GM12872 (cell line): ENCODE measurements at regions not wholly inside any gene's neighbourhood (a gene's known extent, or its start where the extent isn't known, plus 50 kb on each side); places are given as distances from the start of the nearest gene placed in this dataset.

ENCODE experiments used
- TF ChIP-seq, protein P1 (sequence below): IDR thresholded peaks from 3 replicates; pipeline ENCODE4 v1.5.1; 2011; ENCODE audit warnings: low read depth, mild to moderate bottlenecking, low read length, moderate library complexity; ENCODE audit not compliant: insufficient read depth

DNA sequence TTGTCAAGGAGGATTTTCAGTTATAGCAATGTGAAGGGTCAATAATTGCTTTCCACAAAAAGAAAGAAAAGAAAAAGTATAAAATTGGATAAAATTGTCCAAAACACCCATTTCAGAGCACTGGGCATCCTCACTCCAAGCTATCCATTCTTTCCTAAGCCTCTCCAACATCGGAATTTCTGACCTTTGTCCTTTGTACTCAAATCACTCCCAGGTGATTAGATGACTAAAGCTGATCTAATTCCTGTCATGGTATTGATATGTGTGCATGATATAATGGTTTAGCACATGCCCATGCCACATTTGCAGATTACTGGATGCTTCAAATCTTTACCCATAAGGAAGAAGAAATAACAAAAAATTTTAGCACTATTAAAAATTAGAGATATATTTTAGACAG is 152.3 kb downstream of the CENPC start:
- TF ChIP-seq, protein P1, sequence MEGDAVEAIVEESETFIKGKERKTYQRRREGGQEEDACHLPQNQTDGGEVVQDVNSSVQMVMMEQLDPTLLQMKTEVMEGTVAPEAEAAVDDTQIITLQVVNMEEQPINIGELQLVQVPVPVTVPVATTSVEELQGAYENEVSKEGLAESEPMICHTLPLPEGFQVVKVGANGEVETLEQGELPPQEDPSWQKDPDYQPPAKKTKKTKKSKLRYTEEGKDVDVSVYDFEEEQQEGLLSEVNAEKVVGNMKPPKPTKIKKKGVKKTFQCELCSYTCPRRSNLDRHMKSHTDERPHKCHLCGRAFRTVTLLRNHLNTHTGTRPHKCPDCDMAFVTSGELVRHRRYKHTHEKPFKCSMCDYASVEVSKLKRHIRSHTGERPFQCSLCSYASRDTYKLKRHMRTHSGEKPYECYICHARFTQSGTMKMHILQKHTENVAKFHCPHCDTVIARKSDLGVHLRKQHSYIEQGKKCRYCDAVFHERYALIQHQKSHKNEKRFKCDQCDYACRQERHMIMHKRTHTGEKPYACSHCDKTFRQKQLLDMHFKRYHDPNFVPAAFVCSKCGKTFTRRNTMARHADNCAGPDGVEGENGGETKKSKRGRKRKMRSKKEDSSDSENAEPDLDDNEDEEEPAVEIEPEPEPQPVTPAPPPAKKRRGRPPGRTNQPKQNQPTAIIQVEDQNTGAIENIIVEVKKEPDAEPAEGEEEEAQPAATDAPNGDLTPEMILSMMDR = no peak

DNA sequence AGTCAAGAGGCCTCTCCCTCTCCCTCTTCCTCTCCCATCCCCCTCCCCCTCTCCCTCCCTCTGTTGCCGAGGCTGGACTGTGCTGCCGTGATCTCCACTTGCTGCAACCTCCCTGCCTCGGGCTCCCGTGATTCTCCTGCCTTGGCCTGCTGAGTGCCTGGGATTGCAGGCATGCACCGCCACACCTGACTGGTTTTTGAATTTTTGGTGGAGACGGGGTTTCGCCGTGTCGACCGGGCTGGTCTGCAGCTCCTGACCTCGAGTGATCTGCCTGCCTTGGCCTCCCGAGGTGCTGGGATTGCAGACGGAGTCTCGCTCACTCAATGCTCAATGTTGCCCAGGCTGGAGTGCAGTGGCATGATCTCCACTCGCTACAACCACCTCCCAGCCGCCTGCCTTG is 165.1 kb downstream of the CENPC start:
- TF ChIP-seq, protein P1 = no peak

DNA sequence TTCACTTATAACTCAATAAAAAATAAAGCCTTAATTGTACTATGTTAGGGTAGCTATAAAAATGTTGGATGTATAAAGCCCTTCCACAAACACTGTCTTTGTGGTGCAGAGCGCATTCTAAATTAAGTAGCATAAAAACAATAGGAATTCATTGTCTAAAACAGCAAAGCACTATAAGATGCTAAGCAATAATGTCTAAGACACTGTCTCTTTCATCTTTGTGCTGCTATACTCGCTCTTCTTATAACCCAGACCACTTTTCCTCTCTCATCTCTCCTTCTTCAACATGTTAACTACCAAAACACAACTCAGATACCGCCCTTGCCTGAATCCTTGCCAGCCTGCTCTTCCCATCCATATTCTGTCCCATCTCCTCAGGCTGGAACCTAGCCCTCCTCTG is 170.0 kb downstream of the CENPC start:
- TF ChIP-seq, protein P1 = no peak

DNA sequence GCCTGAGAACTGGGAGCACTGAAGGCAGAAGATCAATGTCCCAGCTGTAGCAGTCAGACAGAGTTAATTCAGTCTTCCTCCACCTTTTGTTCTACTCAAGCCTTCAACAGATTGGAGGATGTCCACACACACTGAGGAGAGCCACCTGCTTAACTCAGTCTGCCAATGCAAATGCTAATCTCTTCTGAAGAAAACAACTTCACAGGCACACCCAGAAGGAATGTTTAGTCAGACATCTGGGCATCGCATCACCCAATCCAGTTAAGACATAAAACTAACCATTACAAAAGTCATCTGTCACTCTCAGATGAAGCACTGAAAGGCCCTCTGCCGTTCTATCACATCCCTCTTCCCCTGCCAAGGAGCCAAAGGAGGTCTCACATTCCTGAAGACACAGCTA is 173.7 kb downstream of the CENPC start:
- TF ChIP-seq, protein P1 = no peak

DNA sequence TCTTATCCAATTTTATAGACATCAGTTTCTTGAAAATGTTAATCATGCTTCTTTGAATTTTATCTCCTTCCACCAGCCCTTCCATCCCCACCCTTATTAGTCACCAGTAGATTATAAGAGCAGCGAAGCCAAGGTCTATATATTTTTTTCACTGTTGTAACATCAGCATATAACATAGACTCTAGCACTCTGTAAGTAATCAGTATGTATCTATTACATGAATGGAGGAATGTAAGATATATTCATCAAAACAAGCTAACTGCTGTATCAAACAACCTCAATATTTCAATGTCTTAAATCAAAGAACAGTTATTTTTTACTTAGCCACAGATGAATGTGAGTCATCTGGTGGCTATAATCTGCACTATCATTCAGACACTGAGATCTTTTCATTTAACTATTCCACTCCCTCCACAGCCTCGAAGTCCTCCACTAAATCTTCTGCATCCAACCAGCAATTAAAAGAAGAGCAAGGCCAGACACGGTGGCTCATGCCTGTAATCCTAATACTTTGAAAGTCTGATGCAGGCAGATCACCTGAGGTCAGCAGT is 178.9 kb downstream of the CENPC start:
- TF ChIP-seq, protein P1 = no peak

DNA sequence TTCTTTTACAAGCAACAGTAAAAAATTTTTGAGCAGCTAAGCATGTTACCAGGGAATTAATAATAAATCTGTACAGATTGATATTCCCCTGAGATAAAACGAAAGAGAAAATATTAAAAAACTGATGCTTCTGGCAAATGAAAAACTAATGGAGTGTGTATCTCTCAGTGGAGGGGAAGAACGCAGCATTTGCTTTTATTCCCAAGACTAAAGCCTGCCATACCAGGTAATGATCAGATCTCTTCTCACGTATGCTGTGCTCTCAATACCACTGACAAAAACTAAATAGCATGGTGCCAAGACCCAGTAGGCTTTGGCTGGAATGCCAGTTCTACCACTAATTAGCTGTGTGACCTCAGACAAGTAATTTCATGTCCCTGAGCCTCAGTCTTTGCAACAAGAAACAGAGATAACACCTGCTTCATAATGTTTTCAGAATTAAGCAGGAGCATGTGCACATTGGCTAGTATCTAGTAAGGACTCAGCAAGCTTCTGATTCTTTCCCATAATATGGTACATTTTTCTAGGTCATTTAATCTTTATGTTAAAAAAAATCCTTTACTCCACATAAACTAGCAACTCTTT is 179.6 kb downstream of the CENPC start:
- TF ChIP-seq, protein P1 = no peak

DNA sequence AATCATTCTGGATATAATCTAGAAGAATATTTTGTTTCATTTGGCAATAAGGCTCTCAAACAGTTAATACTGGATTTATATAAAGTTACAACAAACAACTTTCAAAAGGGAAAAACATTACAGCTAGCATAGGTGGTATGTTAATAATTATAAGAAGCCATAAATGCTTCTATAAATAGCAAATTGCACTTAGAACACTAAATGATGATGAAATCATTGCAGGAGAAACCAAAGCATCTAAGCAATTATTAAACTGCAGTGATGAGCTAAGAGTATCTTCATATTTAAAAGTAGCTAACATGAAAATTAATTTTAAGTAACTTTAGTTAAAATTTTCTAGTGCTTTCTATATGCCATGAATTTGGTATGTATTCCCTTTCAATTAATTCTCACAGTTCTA is 189.5 kb downstream of the CENPC start:
- TF ChIP-seq, protein P1 = no peak
